Inferior parietal cortex (tissue), 1 donor: ENCODE measurements at regions not wholly inside any gene's neighbourhood (a gene's known extent, or its start where the extent isn't known, plus 50 kb on each side); places are given as distances from the start of the nearest gene placed in this dataset.
"Not testable (repeated sequence)": the region's sequence is repeated elsewhere in the genome, so short reads cannot be mapped to it uniquely, and the experiment has no call there.

ENCODE experiments used
- DNase-seq: peaks from one replicate; pipeline ENCODE4 v3.0.0-alpha.2; 2016; ENCODE audit errors: extremely low spot score

- DNase-seq, result no peak
Measured at GRCh38 chr9:108456903-108457302, 398.9 kb downstream of the ACTL7B start.

- DNase-seq, result peak; percentile 74
Measured at GRCh38 chr9:108445431-108446071, 410.2 kb downstream of the ACTL7B start.

GRCh38 chr9:108444400-108445358, 411.1 kb downstream of the ACTL7B start:
- DNase-seq, result no peak

- no peak for DNase-seq
Measured at GRCh38 chr9:108443741-108444140, 412.0 kb downstream of the ACTL7B start.

GRCh38 chr9:108443019-108443633, 412.7 kb downstream of the ACTL7B start:
- no peak for DNase-seq

GRCh38 chr9:108442627-108443018, 413.2 kb downstream of the ACTL7B start:
- DNase-seq, result no peak

GRCh38 chr9:108441726-108442125, 414.1 kb downstream of the ACTL7B start:
- no peak for DNase-seq

GRCh38 chr9:108441251-108441650, 414.5 kb downstream of the ACTL7B start:
- no peak for DNase-seq

GRCh38 chr9:108439947-108440346, 415.8 kb downstream of the ACTL7B start:
- no peak for DNase-seq

- DNase-seq, result no peak
Measured at GRCh38 chr9:108437656-108438055, 418.1 kb downstream of the ACTL7B start.

- DNase-seq, result no peak
Measured at GRCh38 chr9:108436448-108436847, 419.3 kb downstream of the ACTL7B start.

GRCh38 chr9:108434502-108434901, 421.3 kb downstream of the ACTL7B start:
- DNase-seq, result no peak

GRCh38 chr9:108434036-108434435, 421.8 kb downstream of the ACTL7B start:
- DNase-seq, result no peak

- DNase-seq, result no peak
Measured at GRCh38 chr9:108430655-108431054, 425.1 kb downstream of the ACTL7B start.

GRCh38 chr9:108427751-108428150, 428.0 kb downstream of the ACTL7B start:
- peak; percentile 29 for DNase-seq

GRCh38 chr9:108426421-108426940, 429.3 kb downstream of the ACTL7B start:
- not testable (repeated sequence) for DNase-seq

GRCh38 chr9:108423433-108423832, 432.4 kb downstream of the ACTL7B start:
- DNase-seq, result no peak

- DNase-seq, result no peak
Measured at GRCh38 chr9:108419379-108419778, 436.4 kb downstream of the ACTL7B start.

- no peak for DNase-seq
Measured at GRCh38 chr9:108417726-108418125, 438.1 kb downstream of the ACTL7B start.

- DNase-seq, result no peak
Measured at GRCh38 chr9:108417312-108417711, 438.5 kb downstream of the ACTL7B start.

- no peak for DNase-seq
Measured at GRCh38 chr9:108416324-108416723, 439.5 kb downstream of the ACTL7B start.

GRCh38 chr9:108413809-108414208, 442.0 kb downstream of the ACTL7B start:
- no peak for DNase-seq
